GM18873 (cell line): ENCODE measurements at regions not wholly inside any gene's neighbourhood (a gene's known extent, or its start where the extent isn't known, plus 50 kb on each side); places are given as distances from the start of the nearest gene placed in this dataset.
"Not testable (repeated sequence)": the region's sequence is repeated elsewhere in the genome, so short reads cannot be mapped to it uniquely, and the experiment has no call there.

Experiments used
- ATAC-seq: cut with Tn5 transposase; IDR thresholded peaks from one replicate; pipeline ENCODE4 v1.9.1; 2021; ENCODE audit warnings: mild to moderate bottlenecking, moderate library complexity, moderate number of reproducible peaks; ENCODE audit not compliant: unreplicated experiment, low FRiP score

DNA sequence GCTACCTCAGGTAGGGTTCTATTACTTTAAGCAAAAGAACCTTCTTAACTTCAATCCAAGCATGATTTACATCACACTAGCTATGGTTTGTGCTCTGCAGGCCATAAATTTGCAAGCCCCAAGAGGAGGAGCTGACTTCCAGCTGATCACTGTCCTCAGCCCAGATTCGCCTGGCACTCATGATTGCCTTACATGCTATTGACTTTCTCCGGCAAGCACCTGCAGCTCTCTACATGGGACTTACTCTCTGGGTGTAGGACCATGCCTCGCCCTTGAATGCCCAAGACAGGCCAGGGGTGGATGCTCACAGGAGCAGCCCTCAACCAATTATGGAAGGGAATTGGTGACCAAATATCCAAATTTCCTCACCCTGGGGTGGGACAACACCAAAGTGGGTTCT is 99.8 kb downstream of the ESM1 start:
- ATAC-seq, result no peak

DNA sequence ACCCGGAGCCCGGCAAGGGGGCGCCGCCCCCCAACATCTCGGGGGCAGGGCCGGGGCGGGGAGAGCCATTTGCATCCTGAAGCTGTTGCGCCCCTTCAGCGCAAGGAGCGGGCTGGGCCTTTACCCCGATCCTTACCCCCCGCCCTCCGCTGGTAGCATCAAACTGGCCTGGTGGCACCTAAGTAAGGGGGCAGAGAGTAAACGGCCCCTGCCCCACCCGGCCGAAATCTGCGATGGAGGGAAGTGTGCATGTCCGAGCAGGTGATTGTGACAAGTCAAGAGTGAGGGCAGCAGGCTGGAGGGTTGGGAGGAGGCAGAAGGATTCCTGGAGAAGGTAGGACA is 101.2 kb downstream of the ESM1 start:
- ATAC-seq, result no peak

DNA sequence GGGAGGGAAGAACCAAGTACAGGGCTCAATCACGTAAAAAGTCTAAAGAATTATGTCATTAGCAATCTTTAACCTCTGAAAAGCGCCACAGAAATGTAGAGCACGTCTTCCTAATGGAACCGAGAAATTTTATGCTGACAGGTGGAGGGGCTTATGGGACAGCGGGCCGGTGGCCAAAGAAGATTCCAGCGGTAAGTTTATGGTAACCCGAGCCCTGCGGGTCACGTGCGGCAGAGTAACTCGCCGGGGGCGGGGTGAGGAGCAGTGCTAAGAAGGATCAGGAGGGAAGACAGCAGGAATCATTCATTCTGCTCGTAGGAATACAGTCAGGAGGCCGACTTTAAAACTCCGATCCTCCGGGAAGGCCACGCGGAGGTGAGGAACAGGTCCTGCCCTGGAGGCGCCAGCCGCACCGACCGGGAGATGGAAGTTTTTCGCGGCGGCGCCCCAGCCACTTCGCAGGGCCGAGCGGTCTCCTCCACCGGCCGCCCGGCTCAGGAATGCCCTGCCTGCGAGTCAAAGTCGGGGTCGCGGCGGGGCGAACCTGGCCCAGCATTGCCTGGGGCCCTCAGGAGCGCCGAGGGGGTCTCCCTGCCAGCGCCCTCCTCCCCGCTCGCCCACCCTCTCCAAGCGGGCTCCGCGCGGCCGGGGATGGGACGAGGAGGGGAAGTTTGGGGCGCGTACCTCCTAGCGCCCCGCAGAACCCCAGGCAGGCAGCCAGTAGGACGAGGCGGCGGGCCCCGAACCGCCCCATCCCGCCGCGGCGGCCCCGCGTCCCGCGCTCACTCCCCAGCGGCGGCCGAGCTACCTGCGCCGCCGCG is 101.8 kb downstream of the ESM1 start:
- no peak for ATAC-seq

DNA sequence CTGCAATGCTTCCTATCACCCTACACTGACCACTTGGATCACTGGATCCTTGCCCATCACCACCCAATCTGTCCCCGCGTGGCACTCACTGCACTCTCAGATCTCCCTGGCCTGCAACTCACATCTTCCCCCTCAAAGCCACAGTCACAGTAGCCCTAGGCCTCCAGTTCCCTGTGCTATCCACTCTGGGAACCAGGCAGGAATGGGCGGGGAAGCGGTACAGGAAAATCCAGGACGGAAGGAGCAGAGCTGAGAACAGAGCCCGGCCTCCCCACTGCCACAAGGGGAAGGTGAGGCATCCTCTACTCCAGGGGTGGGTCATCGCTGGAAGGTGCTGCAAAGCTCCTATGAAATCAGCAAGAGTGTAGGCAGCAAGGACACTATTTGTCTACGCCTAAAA is 102.6 kb downstream of the ESM1 start:
- no peak for ATAC-seq

DNA sequence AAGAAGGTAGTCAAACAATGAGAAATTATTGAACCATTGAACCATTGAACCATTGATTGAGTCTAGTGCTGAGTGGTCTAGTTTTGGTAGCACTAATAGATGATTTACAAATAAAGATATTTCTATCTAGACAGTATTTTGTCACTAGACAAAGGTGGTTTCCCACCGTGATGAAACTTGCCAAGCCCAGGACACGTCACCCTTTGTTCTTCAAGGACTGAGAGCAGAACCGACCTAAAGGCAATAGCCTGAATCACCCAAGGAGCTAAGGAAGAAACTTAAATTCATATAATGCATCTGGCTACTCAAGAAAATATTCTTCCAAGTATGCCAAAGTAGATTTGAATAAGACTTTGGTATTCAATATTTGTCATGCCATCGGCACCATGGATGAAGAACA is 103.3 kb downstream of the ESM1 start:
- no peak for ATAC-seq

DNA sequence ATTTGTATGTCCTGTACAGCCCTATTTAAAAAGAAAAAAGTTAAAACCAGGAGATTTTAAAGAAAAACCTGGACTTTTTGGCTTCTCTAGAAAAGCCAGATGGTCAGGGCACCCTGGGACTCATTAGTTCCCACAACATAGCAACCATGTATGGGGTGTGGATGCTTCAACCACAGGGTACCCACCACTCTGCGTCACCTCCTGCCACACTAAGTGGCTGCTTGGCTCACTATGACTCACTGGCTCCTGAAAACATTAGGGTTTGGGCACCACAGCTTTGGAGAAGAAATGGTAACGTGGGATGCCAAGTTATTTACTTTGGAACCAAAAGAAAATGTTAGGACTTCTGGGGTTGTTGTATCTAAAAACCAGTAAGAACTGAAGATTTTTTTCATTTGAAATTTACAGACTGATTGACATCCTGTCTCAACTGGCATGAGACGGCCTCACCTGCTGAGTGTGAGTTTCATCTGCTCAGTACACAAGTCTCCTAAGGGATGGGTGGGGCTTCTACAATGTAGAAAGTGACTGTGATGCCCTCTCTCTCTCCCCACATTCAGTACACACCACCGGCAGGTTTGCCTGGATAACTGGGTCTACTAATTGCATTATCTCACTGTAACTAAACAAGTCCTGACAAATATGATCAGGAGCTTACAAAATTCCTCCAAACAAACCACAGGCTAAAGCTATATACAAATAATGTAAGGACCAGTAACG is 103.9 kb downstream of the ESM1 start:
- no peak for ATAC-seq

DNA sequence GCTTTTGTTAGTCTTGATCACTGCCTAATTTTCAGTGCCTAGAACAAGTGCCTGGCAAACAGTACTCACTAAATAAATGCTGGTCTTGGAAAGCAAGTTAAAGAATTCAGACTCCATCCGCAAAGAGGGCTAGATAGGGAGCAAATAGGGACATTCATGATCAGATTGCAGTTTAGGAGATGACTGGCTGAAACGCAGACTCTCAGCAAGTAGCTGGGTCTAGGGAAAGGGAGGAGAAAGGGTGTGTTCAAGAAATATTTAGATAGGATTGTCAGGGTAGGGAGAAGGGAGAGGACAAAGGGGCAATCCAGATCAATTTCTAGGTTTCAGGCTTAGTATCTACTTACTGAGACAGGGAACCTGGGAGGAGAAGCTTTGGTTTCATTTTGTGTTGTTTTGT is 108.4 kb downstream of the ESM1 start:
- no peak for ATAC-seq

DNA sequence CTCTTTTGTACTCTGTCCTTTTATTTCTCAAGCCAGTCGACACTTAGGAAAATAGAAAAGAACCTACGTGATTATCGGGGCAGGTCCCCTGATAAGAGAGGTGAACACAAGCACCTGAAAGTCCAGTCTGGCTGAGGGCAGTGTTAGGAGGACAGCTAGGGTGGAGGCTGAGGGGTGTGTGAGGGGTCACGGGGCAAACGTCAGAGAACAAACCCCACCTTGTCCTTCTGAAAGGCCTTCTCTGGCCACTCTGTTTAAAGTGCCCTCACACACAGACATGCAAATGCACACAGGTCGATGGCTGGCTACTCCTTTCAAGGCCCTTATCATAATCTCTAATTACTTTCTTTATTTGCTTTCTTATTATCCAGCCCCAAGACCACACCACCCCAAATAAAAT is 108.8 kb downstream of the ESM1 start:
- no peak for ATAC-seq

DNA sequence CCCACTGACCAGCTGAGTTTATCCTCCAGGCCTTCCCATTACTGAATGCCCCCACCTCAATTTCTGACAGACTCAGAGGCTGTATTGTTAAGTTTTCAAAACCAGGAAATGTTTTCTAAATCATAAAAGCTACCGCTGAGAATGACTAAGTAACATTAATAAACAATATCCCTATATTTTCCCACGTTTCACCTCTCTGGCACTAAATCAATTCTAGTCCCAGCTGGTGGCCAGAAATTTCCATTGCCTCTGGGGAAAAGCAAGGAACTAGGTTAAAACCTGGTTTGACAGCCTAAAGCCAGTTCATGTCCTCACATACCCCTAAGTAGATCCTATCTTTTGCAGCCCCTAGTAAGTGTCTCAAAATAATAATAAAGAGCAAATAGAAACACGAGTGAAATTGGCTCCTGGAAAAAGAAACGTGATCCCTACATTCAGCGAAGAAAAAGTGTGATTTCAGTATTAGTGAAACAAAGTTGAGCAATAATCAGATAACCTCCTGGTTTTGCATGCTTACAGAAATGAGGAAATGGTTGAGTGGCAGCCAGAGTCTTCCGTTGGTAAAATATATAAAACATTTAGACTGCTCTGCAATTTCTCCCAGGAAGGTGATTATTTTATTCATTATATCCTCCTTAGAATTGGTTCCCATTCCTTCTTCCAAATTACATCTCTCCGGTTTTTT is 110.9 kb downstream of the ESM1 start:
- ATAC-seq, result no peak

DNA sequence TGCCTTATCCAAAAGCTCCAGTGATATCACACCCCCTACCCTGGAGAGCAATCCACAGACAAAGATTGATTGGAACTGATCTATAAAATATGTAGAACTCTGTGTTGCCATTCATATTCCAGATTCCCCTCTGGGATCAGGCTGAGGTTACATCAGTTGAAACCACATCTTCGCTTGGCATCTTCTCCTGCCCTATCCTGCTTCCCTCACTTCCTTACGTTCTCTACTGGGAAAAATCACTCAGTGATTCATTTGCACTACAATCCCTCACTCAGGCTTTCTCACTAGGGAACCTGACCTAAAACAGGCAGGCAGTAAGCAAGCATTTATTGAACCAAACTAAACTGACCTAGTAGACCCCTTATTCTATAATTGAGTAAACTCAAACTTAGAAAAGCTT is 111.7 kb downstream of the ESM1 start:
- no peak for ATAC-seq

DNA sequence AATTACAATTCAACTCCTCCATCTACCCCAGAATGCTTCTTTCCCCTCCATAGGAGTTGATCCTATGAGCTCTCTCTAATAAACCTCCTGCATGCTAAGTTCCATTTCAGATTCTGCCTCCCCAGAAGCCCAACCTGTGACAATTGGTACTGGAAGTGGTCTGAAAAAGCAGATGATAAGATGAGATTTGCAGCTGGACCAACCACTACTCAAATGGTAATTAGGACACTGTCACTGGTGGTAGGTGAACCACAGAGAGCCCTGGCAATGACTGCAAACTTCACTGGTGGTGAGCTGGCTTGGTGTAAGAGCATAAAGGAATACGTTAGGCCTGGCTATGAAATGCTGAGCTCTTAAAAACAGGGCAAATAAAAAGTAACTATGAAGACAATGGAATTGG is 112.6 kb downstream of the ESM1 start:
- ATAC-seq, result no peak

DNA sequence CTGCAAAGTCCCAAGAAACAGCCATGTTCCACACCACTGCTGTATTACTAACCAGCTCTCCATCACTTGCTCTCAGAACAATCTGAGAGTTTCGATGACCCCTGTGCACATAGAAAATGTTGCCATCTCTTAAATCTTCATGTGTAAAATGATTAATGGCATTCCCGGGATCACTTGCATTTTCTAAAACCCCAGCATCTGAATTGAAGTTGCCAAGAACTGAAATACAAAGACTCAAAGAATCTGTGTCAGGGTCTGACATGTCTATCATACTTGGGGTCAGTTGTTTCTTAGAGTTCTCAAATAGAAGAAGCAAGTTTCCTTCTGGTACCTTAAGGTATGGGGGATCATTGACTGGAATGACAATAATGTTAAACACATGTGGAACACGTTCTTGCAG is 115.1 kb downstream of the ESM1 start:
- ATAC-seq, result no peak

DNA sequence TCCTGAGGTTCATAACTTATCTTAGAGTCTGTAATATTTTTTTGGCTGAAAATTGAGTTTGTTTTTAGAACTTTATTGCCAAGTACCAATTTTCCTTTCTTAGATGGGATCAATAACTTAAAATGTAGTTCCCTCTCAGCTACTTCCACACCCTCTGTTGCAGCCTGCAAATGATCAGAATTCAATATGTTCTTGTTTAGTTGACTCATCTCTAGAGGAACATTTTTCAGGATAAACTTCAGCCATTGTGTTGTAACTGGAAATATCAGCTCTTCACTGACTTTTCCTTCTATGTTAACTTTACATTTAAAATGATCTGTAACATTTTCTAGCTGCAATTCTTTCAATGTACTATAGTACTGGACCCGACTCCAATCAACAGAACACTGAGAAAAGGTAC is 115.7 kb downstream of the ESM1 start:
- ATAC-seq, result no peak

DNA sequence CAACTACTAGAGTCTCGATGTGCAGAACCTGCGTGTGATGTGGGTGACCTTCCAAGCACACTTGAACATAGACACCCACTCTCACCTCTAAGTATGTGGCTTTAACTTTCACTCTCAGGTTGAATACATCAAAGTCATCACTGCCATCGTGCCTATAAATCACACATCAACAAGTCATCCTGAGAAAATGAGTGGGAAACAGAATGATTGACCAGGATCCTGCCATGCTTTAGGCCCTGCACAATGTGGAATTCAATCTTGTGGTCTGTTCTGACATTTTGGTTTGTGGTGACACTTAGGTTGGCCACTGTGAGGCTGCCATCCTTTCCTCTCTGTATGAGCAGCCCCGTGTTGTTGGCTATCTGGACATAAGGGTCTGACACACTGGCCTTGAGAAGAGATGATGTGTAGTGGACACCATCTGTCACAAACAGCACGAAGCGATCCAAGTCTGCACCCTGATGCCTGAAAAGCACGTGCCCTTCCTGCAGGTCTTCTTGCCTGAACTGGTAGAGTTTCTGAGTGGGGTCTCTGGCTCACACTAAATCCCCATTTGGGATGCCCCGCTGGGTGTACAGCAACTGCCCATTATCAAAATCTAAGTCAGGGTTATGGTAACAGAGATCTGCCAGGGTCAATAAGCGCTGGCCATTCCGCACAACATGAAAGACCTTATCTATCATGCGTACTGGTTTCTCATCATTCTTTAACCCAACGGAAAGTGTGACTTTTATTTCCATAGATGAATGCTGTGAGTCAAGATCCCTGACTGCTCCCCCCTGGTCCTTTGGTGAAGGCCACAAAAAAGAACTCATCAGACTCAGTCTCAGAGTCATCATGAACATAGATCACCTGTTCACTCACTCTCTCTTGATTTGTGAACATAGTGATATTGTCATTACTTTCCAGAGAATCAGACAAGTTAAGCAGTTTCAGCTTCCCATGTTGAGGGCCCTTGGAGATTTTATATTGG is 116.6 kb downstream of the ESM1 start:
- no peak for ATAC-seq

DNA sequence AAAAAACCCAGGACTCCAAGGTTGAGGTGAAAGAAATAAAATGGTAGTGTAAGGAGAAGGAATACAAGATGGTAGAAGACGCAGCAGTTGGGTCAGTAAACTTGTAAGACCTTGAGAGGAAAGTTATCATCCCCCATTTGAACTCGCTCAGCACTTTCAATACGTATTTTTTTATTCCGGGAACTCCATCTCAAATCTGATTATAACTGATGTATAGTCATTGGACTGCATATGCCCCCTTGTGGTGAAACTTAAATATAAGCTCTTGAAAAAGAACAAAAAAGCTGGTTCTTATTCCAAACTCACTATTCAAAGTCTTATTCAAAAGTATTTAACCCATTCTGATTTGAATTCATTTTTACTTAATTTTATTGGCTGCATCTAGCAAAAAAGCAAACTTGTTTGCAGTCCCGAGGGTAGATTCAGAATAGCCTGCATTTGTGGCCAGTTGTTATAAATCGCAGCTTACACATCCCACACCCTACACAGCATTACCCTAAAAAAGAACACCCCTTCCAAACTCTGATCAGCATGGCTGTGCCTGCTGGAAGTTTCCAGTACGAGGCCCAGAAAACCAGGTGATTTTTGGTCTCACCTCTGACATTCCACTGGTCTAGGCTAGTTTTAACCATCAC is 118.0 kb downstream of the ESM1 start:
- no peak for ATAC-seq

DNA sequence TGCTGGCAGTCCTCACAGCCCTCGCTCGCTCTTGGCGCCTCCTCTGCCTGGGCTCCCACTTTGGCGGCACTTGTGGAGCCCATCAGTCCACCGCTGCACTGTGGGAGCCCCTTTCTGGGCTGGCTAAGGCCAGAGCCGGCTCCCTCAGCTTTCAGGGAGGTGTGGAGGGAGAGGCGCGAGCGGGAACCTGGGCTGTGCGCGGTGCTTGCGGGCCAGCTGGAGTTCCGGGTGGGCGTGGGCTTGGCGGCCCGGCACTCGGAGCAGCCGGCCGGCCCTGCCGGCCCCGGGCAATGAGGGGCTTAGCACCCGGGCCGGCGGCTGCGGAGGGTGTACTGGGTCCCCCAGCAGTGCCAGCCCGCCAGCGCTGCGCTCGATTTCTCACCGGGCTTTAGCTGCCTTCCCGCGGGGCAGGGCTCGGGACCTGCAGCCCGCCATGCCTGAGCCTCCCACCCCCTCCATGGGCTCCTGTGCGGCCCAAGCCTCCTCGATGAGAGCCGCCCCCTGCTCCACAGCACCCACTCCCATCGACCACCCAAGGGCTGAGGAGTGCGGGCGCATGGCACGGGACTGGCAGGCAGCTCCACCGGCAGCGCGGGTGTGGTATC is 120.4 kb downstream of the ESM1 start:
- ATAC-seq, result not testable (repeated sequence)

DNA sequence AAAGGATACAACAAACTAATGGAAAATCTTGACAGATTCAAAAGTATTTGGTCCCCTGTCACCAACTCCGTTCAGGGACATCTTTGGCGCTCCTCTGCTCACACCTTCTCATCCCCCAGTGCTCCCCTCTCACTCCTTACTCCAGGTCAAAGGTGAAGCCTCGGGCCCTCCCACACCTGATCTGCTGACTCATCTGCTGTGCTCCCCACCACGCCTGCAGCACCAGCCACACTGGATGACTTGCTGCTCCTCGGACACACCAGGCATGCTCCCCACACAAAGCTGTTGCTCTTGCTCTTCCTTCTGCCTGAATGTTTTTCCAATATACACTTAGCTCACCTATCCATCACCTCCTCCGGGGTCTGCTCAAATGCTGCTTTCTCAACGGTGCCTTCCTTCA is 123.4 kb downstream of the ESM1 start:
- no peak for ATAC-seq

DNA sequence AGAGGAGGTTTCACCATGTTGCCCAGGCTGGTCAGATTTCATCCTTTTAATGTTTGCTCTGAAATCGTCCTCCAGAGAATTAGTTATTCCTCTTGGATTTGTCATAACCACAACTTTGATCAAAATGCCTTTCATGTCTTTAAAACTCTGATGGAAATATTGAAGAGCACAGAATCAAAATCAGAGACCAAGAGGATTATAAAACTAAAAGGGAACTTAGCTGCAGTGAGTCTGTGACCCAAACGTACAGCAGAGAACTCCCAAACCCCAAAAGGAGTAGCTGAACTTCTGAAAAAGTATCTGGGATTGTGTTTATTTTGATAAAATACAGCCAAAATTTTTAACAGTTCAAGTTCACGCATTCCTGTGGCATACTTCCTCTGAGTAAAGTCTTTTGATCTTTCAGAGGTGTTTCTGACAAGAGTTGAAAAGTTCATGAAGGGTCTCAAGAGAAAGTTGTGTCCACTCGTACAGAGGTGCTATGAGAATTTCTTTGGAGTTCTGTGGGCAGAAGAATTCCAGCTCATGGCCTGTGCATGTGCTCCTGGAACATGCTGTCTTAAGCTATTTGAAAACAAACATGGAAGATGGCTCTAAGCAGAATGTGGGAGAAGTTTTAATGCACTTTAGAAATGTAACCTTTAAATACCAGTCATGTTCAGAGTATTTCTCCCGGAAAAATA is 124.0 kb downstream of the ESM1 start:
- no peak for ATAC-seq

DNA sequence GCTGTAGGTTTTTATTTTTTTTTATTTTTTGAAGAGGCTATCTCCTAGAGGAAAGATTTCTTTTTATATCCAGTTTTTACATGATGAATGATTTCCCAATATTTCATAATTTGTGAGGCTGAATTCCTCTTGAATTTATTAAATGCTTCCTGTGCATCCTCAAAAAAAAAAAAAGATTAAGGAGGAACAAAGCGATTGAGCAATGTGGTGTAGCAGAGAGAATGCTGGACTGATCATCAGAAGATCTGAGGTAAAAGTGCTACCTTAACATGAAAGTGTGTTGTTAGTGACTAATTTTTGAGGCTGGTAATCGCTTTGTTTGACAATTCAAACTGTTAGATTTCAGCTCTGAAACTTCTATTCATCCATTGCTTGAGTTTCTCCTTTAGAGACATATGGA is 125.1 kb downstream of the ESM1 start:
- no peak for ATAC-seq
